Left lung (tissue), 4 donors: ENCODE measurements at regions not wholly inside any gene's neighbourhood (a gene's known extent, or its start where the extent isn't known, plus 50 kb on each side); places are given as distances from the start of the nearest gene placed in this dataset.

ENCODE experiments used
- ATAC-seq: fragments of 200-7000 bp; cut with Tn5 transposase; one replicate; pipeline ENCODE4 v1.9.1; 2020; ENCODE audit warnings: moderate library complexity
- DNase-seq, 4 donors: peaks; one replicate each; pipeline ENCODE4 v3.0.0-alpha.2; 2013 to 2020
- H3K27ac ChIP-seq, 2 donors: fragments of 200-600 bp; sonication (generic) in 1 of 2; one replicate each; pipeline versions ENCODE4 v1.5.0 to v1.8.0; 2020 to 2021
- H3K27me3 ChIP-seq, 2 donors: fragments of 200-600 bp; sonication (generic) in 1 of 2; one replicate each; pipeline versions ENCODE4 v1.5.0 to v1.8.0; 2020 to 2021
- H3K36me3 ChIP-seq, 2 donors: fragments of 200-600 bp; sonication (generic) in 1 of 2; one replicate each; pipeline versions ENCODE4 v1.5.0 to v1.8.0; 2020 to 2021
- H3K4me1 ChIP-seq, 2 donors: fragments of 200-600 bp; one replicate each; pipeline ENCODE4 v1.8.0; 2021
- H3K4me3 ChIP-seq, 2 donors: fragments of 200-600 bp; sonication (generic) in 1 of 2; one replicate each; pipeline versions ENCODE4 v1.5.0 to v1.8.0; 2020 to 2021; ENCODE audit warnings: mild to moderate bottlenecking in 1 of 2
- H3K9me3 ChIP-seq, 2 donors: fragments of 200-600 bp; sonication (generic) in 1 of 2; one replicate each; pipeline versions ENCODE4 v1.5.0 to v1.8.0; 2020 to 2021
- CTCF ChIP-seq, 2 donors: fragments of 200-600 bp; sonication (generic) in 1 of 2; IDR thresholded peaks; one replicate each; pipeline versions ENCODE4 v1.5.0 to v1.8.0; 2021; ENCODE audit warnings: antibody characterized with exemption in 2 of 2
- intact Hi-C, 2 donors: fragments of 100-400 bp; cut with DNase I; formaldehyde crosslinking; loops; one replicate each; pipeline versions ENCODE4 v1.11.2 to v1.14.2; 2022
- donor health status: DM: no; HTN: yes; CAD: no.
- donor health status: DM: no; HTN: no; CAD: no.

GRCh38 chr15:53115563-53115962, 325.4 kb upstream of the ONECUT1 start:
- no peak for ATAC-seq
- intact Hi-C loops, result no loop called here
- no peak overlapping the region for H3K27ac ChIP-seq

GRCh38 chr15:53114960-53115359, 324.8 kb upstream of the ONECUT1 start:
- Histone ChIP-seq H3K27me3 (no peaks in the 10 kb centered on the region), H3K4me1 (no peaks in the 10 kb centered on the region), H3K27ac (no peak overlapping the region), H3K36me3 (no peaks in the 10 kb centered on the region), H3K9me3 (peaks cover 0 to 13% of the 10 kb centered on the region in 2 donors), H3K4me3 (no peak overlapping the region)
- intact Hi-C loops, result no loop called here
- no peak for ATAC-seq
- DNase-seq, result no peak
- no peak for TF ChIP-seq CTCF (IDR thresholded peaks at IDR 0.05)

More at GRCh38 chr15:53115563-53115962, 325.4 kb upstream of the ONECUT1 start:
- no peak for DNase-seq
- Histone ChIP-seq H3K4me1 (no peaks in the 10 kb centered on the region), H3K9me3 (peaks cover 0 to 13% of the 10 kb centered on the region in 2 donors), H3K4me3 (no peak overlapping the region), H3K36me3 (no peaks in the 10 kb centered on the region), H3K27me3 (no peaks in the 10 kb centered on the region)
- TF ChIP-seq CTCF (IDR thresholded peaks at IDR 0.05), result no peak

DNA sequence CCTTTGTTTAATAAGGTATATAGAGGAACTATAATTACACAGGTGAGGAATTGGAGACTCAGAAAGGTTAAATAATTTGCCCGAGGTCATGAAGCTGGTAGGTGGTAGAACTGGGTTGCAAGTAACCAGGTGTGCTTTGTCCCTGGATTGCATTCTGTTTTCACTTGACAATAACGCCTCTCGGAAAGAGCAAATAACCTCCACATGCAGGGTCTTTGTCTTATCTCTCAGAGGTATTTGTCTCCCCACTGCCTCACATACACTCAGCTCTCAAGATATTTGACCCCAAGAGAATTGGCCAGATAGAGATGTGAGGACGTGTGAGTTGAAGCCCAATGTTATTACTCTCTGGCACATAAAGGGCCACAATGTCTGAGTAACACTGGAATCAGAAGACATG, 320.9 kb upstream of the ONECUT1 start:
- no peak overlapping the region for H3K4me3 ChIP-seq
- ATAC-seq (no peak), DNase-seq (no peak)
- no peak overlapping the region for H3K27ac ChIP-seq
- no peak for TF ChIP-seq CTCF (IDR thresholded peaks at IDR 0.05)
- no peaks in the 10 kb centered on the region for H3K27me3 ChIP-seq
- H3K9me3 ChIP-seq, result peaks cover 0 to 6% of the 10 kb centered on the region in 2 donors
- intact Hi-C loops, result no loop called here
- H3K4me1 ChIP-seq, result no peaks in the 10 kb centered on the region
- H3K36me3 ChIP-seq, result no peaks in the 10 kb centered on the region

- intact Hi-C loops, result no loop called here
- no peaks in the 10 kb centered on the region for H3K9me3 ChIP-seq
- H3K4me3 ChIP-seq, result no peak overlapping the region
- no peaks in the 10 kb centered on the region for H3K36me3 ChIP-seq
- no peak for DNase-seq
- no peak for TF ChIP-seq CTCF (IDR thresholded peaks at IDR 0.05)
- ATAC-seq, result no peak
- H3K27me3 ChIP-seq, result no peaks in the 10 kb centered on the region
- no peaks in the 10 kb centered on the region for H3K4me1 ChIP-seq
- H3K27ac ChIP-seq, result no peak overlapping the region
Observed at GRCh38 chr15:53108319-53108718, 318.2 kb upstream of the ONECUT1 start.

- ATAC-seq, result no peak
- Histone ChIP-seq H3K27me3 (no peaks in the 10 kb centered on the region), H3K9me3 (no peaks in the 10 kb centered on the region), H3K4me1 (no peaks in the 10 kb centered on the region), H3K36me3 (no peaks in the 10 kb centered on the region), H3K27ac (no peak overlapping the region), H3K4me3 (no peak overlapping the region)
- no peak for TF ChIP-seq CTCF (IDR thresholded peaks at IDR 0.05)
- no peak for DNase-seq
- intact Hi-C loops, result no loop called here
Observed at GRCh38 chr15:53107855-53108254, 317.7 kb upstream of the ONECUT1 start.
